CD4-positive, alpha-beta memory T cell (primary cell): ENCODE measurements at regions not wholly inside any gene's neighbourhood (a gene's known extent, or its start where the extent isn't known, plus 50 kb on each side); places are given as distances from the start of the nearest gene placed in this dataset.
A peak's percentile ranks its signal among the peaks of the same experiment; 100 is the strongest.

ENCODE experiments used
- CTCF ChIA-PET: fragments of 350-600 bp; sonication (Branson Sonifier 250); formaldehyde crosslinking; loops from one replicate; lab custom pipeline; 2021; ENCODE audit warnings: inconsistent platforms; ENCODE audit not compliant: partially characterized antibody; lab: Charles Lee
- POLR2A ChIA-PET: fragments of 350-600 bp; sonication (Branson Sonifier 250); formaldehyde crosslinking; loops from one replicate; lab custom pipeline; 2021; ENCODE audit not compliant: partially characterized antibody; lab: Charles Lee
- DNase-seq, 5 donors: peaks; one replicate each; pipeline versions ENCODE4 v3.0.0 to v3.0.0-alpha.2; 2020 to 2022; ENCODE audit warnings: mixed read lengths in 1 of 5
- H3K27ac ChIP-seq: one replicate; pipeline ENCODE4 v1.7.0; 2013; ENCODE audit warnings: low read depth, low read length
- H3K27me3 ChIP-seq: 2 replicates; pipeline ENCODE4 v1.7.0; 2013; ENCODE audit warnings: mild to moderate bottlenecking, low read length, moderate library complexity; ENCODE audit not compliant: insufficient read depth
- H3K36me3 ChIP-seq: 2 replicates; pipeline ENCODE4 v1.7.0; 2013; ENCODE audit warnings: mild to moderate bottlenecking, low read length, moderate library complexity; ENCODE audit not compliant: insufficient read depth
- H3K4me1 ChIP-seq: 2 replicates; pipeline ENCODE4 v1.7.0; 2013; ENCODE audit warnings: mild to moderate bottlenecking, low read length, moderate library complexity; ENCODE audit not compliant: insufficient read depth
- H3K4me3 ChIP-seq, 2 donors: one replicate each; pipeline ENCODE4 v1.7.0; 2013; ENCODE audit warnings: low read length in 2 of 2, mild to moderate bottlenecking in 1 of 2
- H3K9me3 ChIP-seq, 2 donors: one replicate each; pipeline ENCODE4 v1.7.0; 2013; ENCODE audit warnings: low read length in 2 of 2, control low read depth in 1 of 2; ENCODE audit not compliant: control insufficient read depth in 1 of 2
- H3K27ac Mint-ChIP-seq, 7 donors: one replicate each; pipeline ENCODE4 v1.8.0; 2020 to 2021; ENCODE audit warnings: mixed read lengths in 7 of 7, mild to moderate bottlenecking in 6 of 7, inconsistent platforms in 3 of 7, moderate library complexity in 3 of 7
- H3K27me3 Mint-ChIP-seq, 2 donors: one replicate each; pipeline ENCODE4 v1.8.0; 2020 to 2021; ENCODE audit warnings: mixed read lengths in 2 of 2
- H3K36me3 Mint-ChIP-seq, 2 donors: one replicate each; pipeline ENCODE4 v1.8.0; 2020 to 2021; ENCODE audit warnings: mixed read lengths in 2 of 2, inconsistent platforms in 1 of 2, mild to moderate bottlenecking in 1 of 2
- H3K4me1 Mint-ChIP-seq, 4 donors: one replicate each; pipeline ENCODE4 v1.8.0; 2020 to 2021; ENCODE audit warnings: mixed read lengths in 4 of 4, mild to moderate bottlenecking in 1 of 4
- H3K4me3 Mint-ChIP-seq, 8 donors: one replicate each; pipeline ENCODE4 v1.8.0; 2020 to 2021; ENCODE audit warnings: mixed read lengths in 8 of 8, mild to moderate bottlenecking in 7 of 8, moderate library complexity in 6 of 8, inconsistent platforms in 3 of 8
- H3K9me3 Mint-ChIP-seq, 8 donors: one replicate each; pipeline ENCODE4 v1.8.0; 2020 to 2021; ENCODE audit warnings: mixed read lengths in 8 of 8, mild to moderate bottlenecking in 5 of 8, inconsistent platforms in 3 of 8, moderate library complexity in 1 of 8
- intact Hi-C: fragments of 100-400 bp; cut with micrococcal nuclease; formaldehyde crosslinking; loops from one replicate; pipeline ENCODE4 v1.15.1; 2023

DNA sequence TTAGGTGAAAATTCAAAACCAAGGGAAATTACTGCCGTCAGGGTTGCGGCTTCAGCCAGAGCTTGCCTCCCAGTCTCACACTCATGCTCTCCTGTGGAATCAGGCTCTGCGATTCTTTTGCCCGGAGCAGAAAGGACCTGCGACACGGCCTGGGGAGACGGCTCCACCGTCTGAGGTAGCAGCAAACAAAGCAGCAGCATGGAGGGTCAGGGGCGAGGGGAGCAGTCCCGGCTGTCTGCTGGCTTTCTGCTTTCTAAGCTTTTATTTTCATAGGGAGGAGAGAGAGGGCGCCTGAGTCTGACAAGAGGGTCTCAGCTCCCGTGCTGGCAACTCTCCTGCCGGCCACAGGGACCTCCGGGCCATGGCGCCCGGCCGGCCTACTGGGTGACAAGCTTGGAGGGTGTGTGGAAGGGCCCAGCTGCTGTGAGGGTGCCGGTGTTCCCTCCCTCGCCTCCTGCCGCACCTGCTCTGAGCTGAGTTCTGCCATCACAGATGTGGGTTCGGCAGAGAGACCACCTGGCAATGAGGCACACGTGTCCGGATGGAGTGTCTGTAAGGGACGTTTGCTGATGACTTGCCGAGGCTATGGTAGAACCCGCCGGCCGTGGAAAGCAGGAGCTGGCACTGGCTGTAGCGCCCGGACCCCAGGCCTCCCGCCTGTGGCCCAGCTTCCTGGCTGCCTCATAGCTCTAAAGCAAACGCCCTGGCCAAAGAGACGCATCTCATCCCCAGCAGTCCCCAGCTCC lies 66.2 kb upstream of the CTDP1 start:
- H3K9me3 ChIP-seq, result no peaks in the 10 kb centered on the region
- Mint-ChIP-seq H3K27ac (no peak overlapping the region), H3K4me3 (no peak overlapping the region), H3K9me3 (no peaks in the 10 kb centered on the region), H3K36me3 (no peaks in the 10 kb centered on the region), H3K27me3 (peaks cover 2% of the 10 kb centered on the region in 2 donors), H3K4me1 (no peaks in the 10 kb centered on the region)
- intact Hi-C loops, result no loop called here
- ChIA-PET CTCF (no interaction called here), POLR2A (no interaction called here)
- H3K4me1 ChIP-seq, result no peaks in the 10 kb centered on the region
- no peaks in the 10 kb centered on the region for H3K36me3 ChIP-seq
- H3K27me3 ChIP-seq, result no peaks in the 10 kb centered on the region
- H3K4me3 ChIP-seq, result no peak overlapping the region
- no peak for DNase-seq
- no peak overlapping the region for H3K27ac ChIP-seq

DNA sequence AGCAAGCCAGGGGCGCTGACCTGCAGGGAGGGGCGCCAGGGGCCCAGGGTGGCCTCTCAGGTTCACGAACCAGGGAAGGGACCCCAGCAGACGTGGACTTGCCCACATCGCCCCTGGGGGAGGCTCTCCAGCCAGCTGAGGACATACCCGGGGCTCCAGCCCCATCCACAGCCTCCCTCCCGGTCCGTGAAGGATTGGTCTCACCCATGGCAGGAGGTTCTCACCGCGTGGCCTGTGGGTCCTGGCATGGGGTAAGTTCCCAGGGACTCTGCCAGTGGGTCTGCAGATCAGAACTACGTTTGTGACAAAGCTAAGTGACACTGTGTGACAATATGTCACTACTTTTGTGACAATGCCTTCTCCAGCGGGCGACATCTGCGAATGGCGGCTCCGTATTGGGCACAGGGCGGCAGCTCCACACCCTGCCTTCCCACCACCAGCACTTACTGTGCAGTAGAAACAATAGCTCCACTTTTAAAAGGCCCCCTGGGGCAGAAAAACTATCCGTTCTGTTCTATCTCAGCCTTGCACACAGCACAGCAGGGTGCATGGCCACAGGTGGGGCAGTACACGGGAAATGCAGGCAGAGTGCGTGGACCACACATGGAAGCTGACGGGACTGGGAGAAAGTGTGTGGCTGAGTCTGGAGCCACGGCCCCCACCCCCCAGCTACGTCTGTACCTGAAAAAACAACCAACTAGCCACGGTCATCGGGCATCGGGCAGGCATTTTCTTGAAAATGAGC lies 65.2 kb upstream of the CTDP1 start:
- H3K27ac Mint-ChIP-seq, result peak overlapping the region in 1 of 7 donors; percentile 19
- Histone ChIP-seq H3K9me3 (no peaks in the 10 kb centered on the region), H3K4me1 (no peaks in the 10 kb centered on the region), H3K36me3 (no peaks in the 10 kb centered on the region), H3K4me3 (no peak overlapping the region), H3K27ac (no peak overlapping the region), H3K27me3 (no peaks in the 10 kb centered on the region)
- POLR2A ChIA-PET, result no interaction called here
- no peaks in the 10 kb centered on the region for H3K36me3 Mint-ChIP-seq
- no peak for DNase-seq
- no peaks in the 10 kb centered on the region for H3K4me1 Mint-ChIP-seq
- H3K4me3 Mint-ChIP-seq, result no peak overlapping the region
- H3K27me3 Mint-ChIP-seq, result peaks cover 0 to 2% of the 10 kb centered on the region in 2 donors
- CTCF ChIA-PET, result interaction anchor here (1.1 kb wide), 1 partner anchor 14 kb away, joined by 3 read pairs; no protein-coding TSS in a partner anchor
- intact Hi-C loops, result no loop called here
- no peaks in the 10 kb centered on the region for H3K9me3 Mint-ChIP-seq

- H3K9me3 Mint-ChIP-seq, result no peaks in the 10 kb centered on the region
- POLR2A ChIA-PET, result no interaction called here
- no peaks in the 10 kb centered on the region for H3K4me1 Mint-ChIP-seq
- Histone ChIP-seq H3K27me3 (no peaks in the 10 kb centered on the region), H3K27ac (no peak overlapping the region), H3K36me3 (no peaks in the 10 kb centered on the region), H3K4me1 (no peaks in the 10 kb centered on the region), H3K4me3 (no peak overlapping the region), H3K9me3 (no peaks in the 10 kb centered on the region)
- peaks cover 0 to 2% of the 10 kb centered on the region in 2 donors for H3K27me3 Mint-ChIP-seq
- no peak overlapping the region for H3K4me3 Mint-ChIP-seq
- no peak for DNase-seq
- CTCF ChIA-PET, result interaction anchor here (1.1 kb wide), 1 partner anchor 14 kb away, joined by 3 read pairs; no protein-coding TSS in a partner anchor
- H3K27ac Mint-ChIP-seq, result no peak overlapping the region
- intact Hi-C loops, result no loop called here
- no peaks in the 10 kb centered on the region for H3K36me3 Mint-ChIP-seq
Observed at GRCh38 chr18:79615091-79615490, 64.5 kb upstream of the CTDP1 start.

GRCh38 chr18:79615586-79615985 lies 64.0 kb upstream of the CTDP1 start:
- H3K27ac Mint-ChIP-seq, result no peak overlapping the region
- Histone ChIP-seq H3K27ac (no peak overlapping the region), H3K9me3 (no peaks in the 10 kb centered on the region), H3K27me3 (no peaks in the 10 kb centered on the region), H3K4me1 (no peaks in the 10 kb centered on the region), H3K4me3 (no peak overlapping the region), H3K36me3 (no peaks in the 10 kb centered on the region)
- peaks cover 0 to 2% of the 10 kb centered on the region in 2 donors for H3K27me3 Mint-ChIP-seq
- ChIA-PET POLR2A (no interaction called here), CTCF (no interaction called here)
- H3K4me1 Mint-ChIP-seq, result no peaks in the 10 kb centered on the region
- no peak for DNase-seq
- intact Hi-C loops, result no loop called here
- H3K9me3 Mint-ChIP-seq, result no peaks in the 10 kb centered on the region
- H3K4me3 Mint-ChIP-seq, result no peak overlapping the region
- no peaks in the 10 kb centered on the region for H3K36me3 Mint-ChIP-seq

DNA sequence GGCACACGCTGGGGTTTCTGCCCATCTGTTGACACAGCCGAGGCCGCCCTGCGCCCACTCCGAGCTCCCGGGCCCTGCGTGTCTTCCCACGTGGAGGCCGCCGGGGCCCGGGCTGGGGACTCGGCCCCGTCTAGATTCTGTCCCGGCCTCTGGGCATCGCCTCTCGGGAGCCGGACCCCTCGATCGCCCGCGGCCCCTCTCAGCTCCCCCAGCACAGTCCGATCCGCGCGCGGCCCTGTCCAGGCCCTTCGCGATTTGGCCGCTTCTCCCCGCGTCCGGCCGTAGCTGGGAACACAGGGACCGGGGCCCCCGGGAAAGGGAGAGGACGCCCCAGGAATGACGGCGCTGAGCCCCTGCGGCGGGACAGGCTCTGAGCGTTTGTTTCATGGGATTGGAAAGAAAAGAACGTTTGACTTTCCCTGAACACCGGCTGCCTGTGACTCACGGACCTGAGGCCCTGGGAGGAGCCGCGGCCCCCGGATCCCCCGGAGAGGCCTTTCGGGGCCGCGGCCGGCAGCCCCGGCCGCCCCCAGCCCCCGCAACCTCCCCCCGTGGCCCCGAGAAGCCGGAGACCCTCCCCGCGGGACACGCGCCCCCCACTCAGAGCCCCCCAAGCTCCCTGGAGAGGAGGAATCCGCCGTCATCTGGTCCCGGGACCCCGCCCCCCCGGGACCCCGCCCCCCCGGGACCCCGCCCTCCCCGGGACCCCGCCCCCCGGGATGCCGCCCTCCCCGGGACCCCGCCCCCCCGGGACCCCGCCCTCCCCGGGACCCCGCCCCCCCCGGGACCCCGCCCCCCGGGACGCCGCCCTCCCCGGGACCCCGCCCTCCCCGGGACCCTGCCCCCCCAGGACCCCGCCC lies 62.7 kb upstream of the CTDP1 start:
- Histone ChIP-seq H3K9me3 (no peaks in the 10 kb centered on the region), H3K27ac (no peak overlapping the region), H3K36me3 (no peaks in the 10 kb centered on the region), H3K27me3 (no peaks in the 10 kb centered on the region), H3K4me1 (no peaks in the 10 kb centered on the region), H3K4me3 (no peak overlapping the region)
- no peak for DNase-seq
- H3K27ac Mint-ChIP-seq, result no peak overlapping the region
- intact Hi-C loops, result no loop called here
- peaks cover 0 to 2% of the 10 kb centered on the region in 2 donors for H3K27me3 Mint-ChIP-seq
- CTCF ChIA-PET, result no interaction called here
- H3K36me3 Mint-ChIP-seq, result no peaks in the 10 kb centered on the region
- POLR2A ChIA-PET, result no interaction called here
- no peaks in the 10 kb centered on the region for H3K4me1 Mint-ChIP-seq
- H3K4me3 Mint-ChIP-seq, result no peak overlapping the region
- no peaks in the 10 kb centered on the region for H3K9me3 Mint-ChIP-seq

DNA sequence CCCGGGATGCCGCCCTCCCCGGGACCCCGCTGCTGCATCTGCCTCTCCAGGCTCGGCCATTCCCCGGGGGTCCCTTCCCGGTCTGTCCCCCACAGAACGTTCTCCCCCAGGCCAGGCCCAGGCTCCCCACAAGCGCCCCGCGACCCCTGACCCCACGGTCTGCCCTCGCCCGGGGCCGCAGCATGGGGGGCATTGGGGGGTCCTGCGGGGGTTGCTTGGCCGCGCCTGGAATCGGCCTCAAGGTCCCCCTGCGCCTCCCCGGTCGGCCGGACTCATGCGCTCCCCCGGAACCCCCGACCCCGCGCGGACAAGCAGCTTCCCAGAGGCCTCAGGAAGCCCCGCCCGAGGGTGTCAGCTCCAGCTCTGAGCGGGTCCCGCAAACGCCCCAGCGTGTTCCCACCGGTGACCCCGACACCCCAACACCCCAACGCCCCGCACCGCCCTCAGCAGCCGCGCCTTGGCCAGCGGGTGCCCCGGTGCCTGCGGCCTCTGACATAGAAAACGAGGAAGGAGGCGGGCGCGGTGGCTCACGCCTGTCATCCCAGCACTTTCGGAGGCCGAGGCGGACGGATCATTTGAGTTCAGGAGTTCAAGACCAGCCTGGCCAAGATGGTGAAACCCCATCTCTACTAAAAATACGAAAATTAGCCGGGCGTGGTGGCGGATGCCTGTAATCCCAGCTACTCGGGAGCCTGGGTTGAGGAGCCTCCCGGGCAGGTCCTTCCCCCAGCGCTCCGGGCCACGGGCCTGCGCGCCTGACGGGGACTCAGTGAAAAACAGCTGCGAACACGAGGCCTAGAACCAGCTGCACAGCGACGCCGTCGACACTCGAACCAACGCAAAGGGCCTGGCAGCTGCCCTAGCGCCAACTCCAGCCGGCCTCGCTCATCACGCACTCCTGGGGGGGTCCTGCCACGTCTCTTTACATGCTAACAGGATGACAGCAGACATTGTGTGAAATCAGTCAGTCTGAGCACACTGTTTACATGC lies 61.8 kb upstream of the CTDP1 start:
- H3K9me3 ChIP-seq, result no peaks in the 10 kb centered on the region
- no peak overlapping the region for H3K27ac Mint-ChIP-seq
- intact Hi-C loops, result no loop called here
- H3K4me3 Mint-ChIP-seq, result no peak overlapping the region
- H3K4me1 ChIP-seq, result no peaks in the 10 kb centered on the region
- no peak overlapping the region for H3K27ac ChIP-seq
- H3K4me3 ChIP-seq, result no peak overlapping the region
- H3K9me3 Mint-ChIP-seq, result no peaks in the 10 kb centered on the region
- POLR2A ChIA-PET, result no interaction called here
- H3K36me3 ChIP-seq, result no peaks in the 10 kb centered on the region
- DNase-seq, result no peak
- H3K27me3 Mint-ChIP-seq, result peaks cover 0 to 2% of the 10 kb centered on the region in 2 donors
- H3K36me3 Mint-ChIP-seq, result no peaks in the 10 kb centered on the region
- CTCF ChIA-PET, result no interaction called here
- H3K4me1 Mint-ChIP-seq, result no peaks in the 10 kb centered on the region
- H3K27me3 ChIP-seq, result no peaks in the 10 kb centered on the region
